IMR-90 (cell line): ENCODE measurements at regions not wholly inside any gene's neighbourhood (a gene's known extent, or its start where the extent isn't known, plus 50 kb on each side); places are given as distances from the start of the nearest gene placed in this dataset.

Experiments used
- ATAC-seq: fragments of 200-7000 bp; cut with Tn5 transposase; 2 replicates; pipeline ENCODE4 v1.9.1; 2020; ENCODE audit warnings: low read depth, mild to moderate bottlenecking, moderate library complexity
- BruUV-seq: library from RNA; stranded (reverse); fragments of 400-500 nt; replicated peaks from 2 replicates; lab custom pipeline; 2021; lab: Mats Ljungman, UMichigan
- CTCF ChIA-PET: fragments of 300-600 bp; formaldehyde crosslinking; extraction: SDS; loops from one replicate; lab custom pipeline; 2021; ENCODE audit warnings: antibody characterized with exemption; lab: Yijun Ruan, JAX
- POLR2A ChIA-PET: fragments of 300-600 bp; sonication (Branson Sonifier 250); formaldehyde crosslinking; loops from one replicate; lab custom pipeline; 2022; ENCODE audit warnings: antibody characterized with exemption; ENCODE audit not compliant: unreplicated experiment; lab: Charles Lee
- DNase-seq: peaks from one replicate; pipeline ENCODE4 v3.0.0; 2013
- H2AFZ ChIP-seq: replicated peaks from 2 replicates; pipeline ENCODE3; 2013; ENCODE audit warnings: low read length, mild to moderate bottlenecking; ENCODE audit not compliant: poor library complexity
- H2AK5ac ChIP-seq: 2 replicates; pipeline ENCODE4 v1.6.1; 2013; ENCODE audit warnings: low read depth, low read length, inconsistent platforms
- H2AK9ac ChIP-seq: replicated peaks from 2 replicates; pipeline ENCODE3; 2013; ENCODE audit warnings: mild to moderate bottlenecking, low read depth, low read length, moderate library complexity; ENCODE audit not compliant: poor library complexity
- H2BK120ac ChIP-seq: 2 replicates; pipeline ENCODE4 v1.6.1; 2013; ENCODE audit warnings: low read depth, low read length, inconsistent platforms
- H2BK15ac ChIP-seq: 3 replicates; pipeline ENCODE4 v1.6.1; 2013; ENCODE audit warnings: low read depth, low read length, inconsistent platforms
- H2BK20ac ChIP-seq: 2 replicates; pipeline ENCODE4 v1.6.1; 2013; ENCODE audit warnings: low read depth, mild to moderate bottlenecking, inconsistent platforms, low read length, moderate library complexity
- H2BK5ac ChIP-seq: 2 replicates; pipeline ENCODE4 v1.6.1; 2013; ENCODE audit warnings: mild to moderate bottlenecking, low read depth, low read length, inconsistent platforms; ENCODE audit not compliant: poor library complexity, severe bottlenecking
- H3K14ac ChIP-seq: replicated peaks from 2 replicates; pipeline ENCODE4 v1.6.1; 2013; ENCODE audit warnings: low read depth, low read length, inconsistent platforms
- H3K18ac ChIP-seq: 2 replicates; pipeline ENCODE4 v1.6.1; 2013; ENCODE audit warnings: low read depth, low read length, control low read depth
- H3K23ac ChIP-seq: 2 replicates; pipeline ENCODE4 v1.6.1; 2013; ENCODE audit warnings: low read depth, low read length, inconsistent platforms
- H3K27ac ChIP-seq: 2 replicates; pipeline ENCODE4 v1.5.1; 2013; ENCODE audit warnings: mild to moderate bottlenecking, control low read depth, low read length; ENCODE audit not compliant: insufficient read depth
- H3K27me3 ChIP-seq: 2 replicates; pipeline ENCODE4 v1.6.1; 2013; ENCODE audit warnings: low read length; ENCODE audit not compliant: control insufficient read depth, insufficient read depth
- H3K36me3 ChIP-seq: 2 replicates; pipeline ENCODE4 v1.6.1; 2013; ENCODE audit warnings: low read length, mixed read lengths; ENCODE audit not compliant: control insufficient read depth, insufficient read depth
- H3K4ac ChIP-seq: 2 replicates; pipeline ENCODE4 v1.6.1; 2013; ENCODE audit warnings: low read depth, low read length, inconsistent platforms
- H3K4me1 ChIP-seq: 2 replicates; pipeline ENCODE4 v1.6.1; 2013; ENCODE audit warnings: low read length, mixed read lengths; ENCODE audit not compliant: control insufficient read depth, insufficient read depth
- H3K4me2 ChIP-seq: 2 replicates; pipeline ENCODE4 v1.6.1; 2013; ENCODE audit warnings: low read depth, mild to moderate bottlenecking, control low read depth, low read length, moderate library complexity
- H3K4me3 ChIP-seq: 2 replicates; pipeline ENCODE4 v1.5.1; 2013; ENCODE audit warnings: low read depth, mild to moderate bottlenecking, control low read depth, low read length, moderate library complexity; ENCODE audit not compliant: insufficient read depth
- H3K56ac ChIP-seq: 2 replicates; pipeline ENCODE4 v1.6.1; 2013; ENCODE audit warnings: low read length, inconsistent platforms; ENCODE audit not compliant: insufficient read depth; ENCODE audit errors: extremely low read depth
- H3K79me1 ChIP-seq, 2 experiments: 2 replicates each; pipeline ENCODE4 v1.6.1; 2013; ENCODE audit warnings: low read length in 2 of 2, inconsistent platforms in 1 of 2, low read depth in 1 of 2
- H3K9ac ChIP-seq: 2 replicates; pipeline ENCODE4 v1.6.1; 2013; ENCODE audit warnings: low read depth, low read length, control low read depth
- H3K9me1 ChIP-seq: 2 replicates; pipeline ENCODE4 v1.6.1; 2013; ENCODE audit warnings: low read length, inconsistent platforms; ENCODE audit not compliant: insufficient read depth
- H3K9me3 ChIP-seq: 2 replicates; pipeline ENCODE4 v1.6.1; 2013; ENCODE audit warnings: low read length; ENCODE audit not compliant: control insufficient read depth, insufficient read depth
- H4K20me1 ChIP-seq: 2 replicates; pipeline ENCODE4 v1.6.1; 2013; ENCODE audit warnings: low read length, inconsistent platforms; ENCODE audit not compliant: insufficient read depth
- H4K5ac ChIP-seq: 2 replicates; pipeline ENCODE4 v1.6.1; 2013; ENCODE audit warnings: mild to moderate bottlenecking, low read depth, low read length, control low read depth
- H4K8ac ChIP-seq, 2 experiments: 2 replicates each; pipeline ENCODE4 v1.6.1; 2013; ENCODE audit warnings: low read depth in 2 of 2, low read length in 2 of 2, control low read depth in 1 of 2, inconsistent platforms in 1 of 2
- H4K91ac ChIP-seq: 2 replicates; pipeline ENCODE4 v1.6.1; 2013; ENCODE audit warnings: low read depth, low read length, inconsistent platforms; ENCODE audit not compliant: insufficient read depth
- RCOR1 ChIP-seq: IDR thresholded peaks from 2 replicates; pipeline ENCODE4 v1.6.1; 2012; ENCODE audit warnings: mild to moderate bottlenecking, low read length, improper control_type of control experiment; ENCODE audit not compliant: insufficient replicate concordance
- WGBS, 2 experiments: methylation state at CpG; one replicate each; pipeline versions ENCODE4 v1.1.5 to v1.1.7; 2013; ENCODE audit warnings: missing lambda C conversion rate in 2 of 2; ENCODE audit not compliant: insufficient read length in 1 of 2; ENCODE audit errors: extremely low coverage in 2 of 2; 5-methylcytosine and 5-hydroxymethylcytosine counted together
- dilution Hi-C: fragments of 300-500 bp; cut with HindIII; formaldehyde crosslinking; loops from one replicate; pipeline ENCODE4 v1.14.3; 2018; ENCODE audit warnings: low sequenced_read_pairs; ENCODE audit not compliant: unreplicated experiment
- in situ Hi-C: fragments of 300-500 bp; cut with MboI; formaldehyde crosslinking; loops from 3 replicates; pipeline ENCODE4 v1.14.3; 2019; ENCODE audit warnings: low sequenced_read_pairs, inconsistent platforms, mixed read lengths
- intact Hi-C: fragments of 100-400 bp; cut with micrococcal nuclease; formaldehyde crosslinking; loops from 2 replicates; pipeline ENCODE4 v1.10.0; 2022

DNA sequence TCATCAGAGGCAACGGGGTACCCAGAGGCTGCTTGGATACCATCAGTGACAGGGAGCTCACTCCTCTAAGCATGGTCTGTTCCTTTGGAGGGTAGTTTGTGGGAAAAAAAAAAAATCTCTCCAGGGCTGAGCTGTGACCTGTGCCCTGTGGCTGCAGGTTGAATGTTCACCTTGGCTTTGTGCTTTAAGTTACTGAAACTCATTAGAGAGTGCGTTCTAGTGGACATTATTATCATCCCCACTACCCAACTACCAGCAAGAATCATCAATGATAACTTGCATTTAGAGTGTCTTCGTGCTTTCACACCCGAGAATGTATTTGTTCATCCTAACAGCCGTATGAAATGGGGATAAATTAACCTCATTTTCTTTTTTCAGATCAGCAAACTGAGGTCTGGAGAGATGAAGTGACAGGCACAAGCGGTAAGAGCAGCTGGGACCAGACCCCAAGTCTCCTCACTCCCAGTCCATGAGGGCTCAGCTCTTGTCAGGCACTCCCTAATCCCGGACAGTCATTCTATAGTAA lies 157.5 kb upstream of the MYCN start:
- Histone ChIP-seq H3K27me3 (no peaks in the 10 kb centered on the region), H2AFZ (no peak overlapping the region), H3K27ac (no peak overlapping the region), H3K4ac (no peak overlapping the region), H2AK5ac (no peak overlapping the region), H4K91ac (no peak overlapping the region), H3K79me1 (no peaks in the 10 kb centered on the region), H2BK20ac (no peak overlapping the region), H3K18ac (no peak overlapping the region), H3K9ac (no peak overlapping the region), H3K23ac (no peak overlapping the region), H3K4me3 (no peak overlapping the region), H3K4me2 (no peak overlapping the region), H4K20me1 (no peaks in the 10 kb centered on the region), H3K14ac (no peak overlapping the region), H4K8ac (no peak overlapping the region), H3K9me1 (no peaks in the 10 kb centered on the region), H2BK15ac (no peak overlapping the region), H4K5ac (no peak overlapping the region), H3K36me3 (no peaks in the 10 kb centered on the region), H3K4me1 (no peaks in the 10 kb centered on the region), H3K9me3 (peaks cover 38% of the 10 kb centered on the region), H2BK120ac (no peak overlapping the region), H3K56ac (no peak overlapping the region), H2AK9ac (no peak overlapping the region), H2BK5ac (no peak overlapping the region)
- in situ Hi-C loops (no loop called here), intact Hi-C loops (no loop called here), dilution Hi-C loops (no loop called here)
- no peak for ATAC-seq
- no CpG with 5 or more reads among the region's 7 CpGs for WGBS, 2 experiments
- no peak for DNase-seq
- no TSS peak for BruUV-seq
- TF ChIP-seq RCOR1, result no peak
- ChIA-PET CTCF (no interaction called here), POLR2A (no interaction called here)
